ENCODE measurements at regions not wholly inside any gene's neighbourhood (a gene's known extent, or its start where the extent isn't known, plus 50 kb on each side); places are given as distances from the start of the nearest gene placed in this dataset.

- Histone ChIP-seq H3K27ac (no peak overlapping the region), H3K4me1 (ENCODE audit: control insufficient read depth in 1 of 2, low read depth in 2 of 2) (no peaks in the 10 kb centered on the region), H3K4me3 (no peak overlapping the region), H3K36me3 (no peaks in the 10 kb centered on the region), H3K9me3 (no peaks in the 10 kb centered on the region), H3K27me3 (replicated peaks; ENCODE audit: insufficient read depth) (no peaks in the 10 kb centered on the region)
- DNase-seq (ENCODE audit: low spot score) (no peak), ATAC-seq (ENCODE audit: insufficient number of reproducible peaks, low FRiP score, low read depth) (no peak)
- TF ChIP-seq, protein P1, sequence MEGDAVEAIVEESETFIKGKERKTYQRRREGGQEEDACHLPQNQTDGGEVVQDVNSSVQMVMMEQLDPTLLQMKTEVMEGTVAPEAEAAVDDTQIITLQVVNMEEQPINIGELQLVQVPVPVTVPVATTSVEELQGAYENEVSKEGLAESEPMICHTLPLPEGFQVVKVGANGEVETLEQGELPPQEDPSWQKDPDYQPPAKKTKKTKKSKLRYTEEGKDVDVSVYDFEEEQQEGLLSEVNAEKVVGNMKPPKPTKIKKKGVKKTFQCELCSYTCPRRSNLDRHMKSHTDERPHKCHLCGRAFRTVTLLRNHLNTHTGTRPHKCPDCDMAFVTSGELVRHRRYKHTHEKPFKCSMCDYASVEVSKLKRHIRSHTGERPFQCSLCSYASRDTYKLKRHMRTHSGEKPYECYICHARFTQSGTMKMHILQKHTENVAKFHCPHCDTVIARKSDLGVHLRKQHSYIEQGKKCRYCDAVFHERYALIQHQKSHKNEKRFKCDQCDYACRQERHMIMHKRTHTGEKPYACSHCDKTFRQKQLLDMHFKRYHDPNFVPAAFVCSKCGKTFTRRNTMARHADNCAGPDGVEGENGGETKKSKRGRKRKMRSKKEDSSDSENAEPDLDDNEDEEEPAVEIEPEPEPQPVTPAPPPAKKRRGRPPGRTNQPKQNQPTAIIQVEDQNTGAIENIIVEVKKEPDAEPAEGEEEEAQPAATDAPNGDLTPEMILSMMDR (IDR thresholded peaks at IDR 0.05): no peak
Measured at GRCh38 chr7:115883629-115884028, 146.9 kb downstream of the TFEC start.

GRCh38 chr7:115881476-115881875 is 149.1 kb downstream of the TFEC start:
- no peaks in the 10 kb centered on the region for H3K4me1 ChIP-seq (ENCODE audit: control insufficient read depth in 1 of 2, low read depth in 2 of 2)
- TF ChIP-seq, protein P1 (IDR thresholded peaks at IDR 0.05): no peak
- H3K4me3 ChIP-seq: no peak overlapping the region
- DNase-seq (ENCODE audit: low spot score) (no peak), ATAC-seq (ENCODE audit: insufficient number of reproducible peaks, low FRiP score, low read depth) (no peak)
- H3K9me3 ChIP-seq: no peaks in the 10 kb centered on the region
- H3K36me3 ChIP-seq: no peaks in the 10 kb centered on the region
- H3K27ac ChIP-seq: no peak overlapping the region
- no peaks in the 10 kb centered on the region for H3K27me3 ChIP-seq (replicated peaks; ENCODE audit: insufficient read depth)

- Histone ChIP-seq H3K27ac (no peak overlapping the region), H3K27me3 (replicated peaks; ENCODE audit: insufficient read depth) (no peaks in the 10 kb centered on the region), H3K9me3 (no peaks in the 10 kb centered on the region), H3K4me3 (no peak overlapping the region), H3K4me1 (ENCODE audit: control insufficient read depth in 1 of 2, low read depth in 2 of 2) (no peaks in the 10 kb centered on the region), H3K36me3 (no peaks in the 10 kb centered on the region)
- TF ChIP-seq, protein P1 (IDR thresholded peaks at IDR 0.05): no peak
- ATAC-seq (ENCODE audit: insufficient number of reproducible peaks, low FRiP score, low read depth): no peak
- no peak for DNase-seq (ENCODE audit: low spot score)
Measured at GRCh38 chr7:115879171-115879570, 151.4 kb downstream of the TFEC start.

- Histone ChIP-seq H3K9me3 (no peaks in the 10 kb centered on the region), H3K4me1 (ENCODE audit: control insufficient read depth in 1 of 2, low read depth in 2 of 2) (no peaks in the 10 kb centered on the region), H3K27me3 (replicated peaks; ENCODE audit: insufficient read depth) (no peaks in the 10 kb centered on the region), H3K36me3 (no peaks in the 10 kb centered on the region), H3K27ac (no peak overlapping the region), H3K4me3 (no peak overlapping the region)
- TF ChIP-seq, protein P1 (IDR thresholded peaks at IDR 0.05): no peak
- DNase-seq (ENCODE audit: low spot score): no peak
- ATAC-seq (ENCODE audit: insufficient number of reproducible peaks, low FRiP score, low read depth): no peak
Measured at GRCh38 chr7:115869801-115870200, 160.8 kb downstream of the TFEC start.

DNA sequence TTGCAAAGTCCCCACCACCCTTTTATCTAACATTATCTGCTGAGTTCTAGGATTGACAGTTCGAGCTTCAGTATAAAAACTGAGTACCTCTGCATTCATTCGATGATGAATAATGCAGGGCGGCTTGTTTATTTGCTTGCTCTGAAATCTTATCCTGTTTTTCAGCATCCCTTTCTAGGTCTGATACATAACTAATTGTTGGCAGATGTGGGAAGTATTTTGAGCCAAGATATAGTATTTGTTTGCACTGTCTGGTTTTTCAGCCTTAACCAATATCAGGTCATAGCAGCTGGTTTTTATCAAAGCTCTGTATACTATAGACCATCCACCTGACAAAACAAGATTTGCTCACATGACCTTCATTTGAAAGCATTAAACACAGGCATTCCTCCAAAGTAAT is 161.4 kb downstream of the TFEC start:
- H3K36me3 ChIP-seq: no peaks in the 10 kb centered on the region
- no peaks in the 10 kb centered on the region for H3K27me3 ChIP-seq (replicated peaks; ENCODE audit: insufficient read depth)
- H3K4me3 ChIP-seq: no peak overlapping the region
- H3K27ac ChIP-seq: no peak overlapping the region
- ATAC-seq (ENCODE audit: insufficient number of reproducible peaks, low FRiP score, low read depth): no peak
- no peaks in the 10 kb centered on the region for H3K4me1 ChIP-seq (ENCODE audit: control insufficient read depth in 1 of 2, low read depth in 2 of 2)
- TF ChIP-seq, protein P1 (IDR thresholded peaks at IDR 0.05): no peak
- no peaks in the 10 kb centered on the region for H3K9me3 ChIP-seq
- no peak for DNase-seq (ENCODE audit: low spot score)

Measured in thoracic aorta (tissue), 2 donors.